K562 (cell line): ENCODE measurements at regions not wholly inside any gene's neighbourhood (a gene's known extent, or its start where the extent isn't known, plus 50 kb on each side); places are given as distances from the start of the nearest gene placed in this dataset.
A peak's percentile ranks its signal among the peaks of the same experiment; 100 is the strongest.

Experiments
- ATAC-seq: fragments of 200-7000 bp; cut with Tn5 transposase; 3 replicates; pipeline ENCODE4 v1.9.1; 2020; ENCODE audit warnings: moderate library complexity
- BruUV-seq: library from RNA; stranded (reverse); fragments of 400-500 nt; replicated peaks from 2 replicates; lab custom pipeline; 2021; lab: Mats Ljungman, UMichigan
- CTCF ChIA-PET: fragments of 300-600 bp; formaldehyde crosslinking; extraction: SDS; loops from one replicate; lab custom pipeline; 2021; ENCODE audit warnings: low intra/inter-chr PET ratio; lab: Yijun Ruan, JAX
- POLR2A ChIA-PET: fragments of 300-600, 350-650 bp; sonication (Branson Sonifier 250); formaldehyde crosslinking; extraction: SDS; loops from one replicate; lab custom pipeline; 2021; ENCODE audit warnings: antibody characterized with exemption, inconsistent platforms; lab: Yijun Ruan, JAX
- DNase-seq, 4 experiments: peaks; one replicate each; pipeline versions ENCODE4 v3.0.0 to v3.0.0-alpha.2; 2011 to 2018; ENCODE audit warnings: low spot score in 3 of 4, mixed read lengths in 3 of 4; ENCODE audit errors: extremely low read depth in 1 of 4
- FAIRE-seq: peaks from 2 replicates; lab custom pipeline; 2011; peaks lifted over from hg19 to GRCh38; lab: Jason Lieb, UNC
- H2AFZ ChIP-seq: 2 replicates; pipeline ENCODE4 v1.6.0; 2011; ENCODE audit warnings: low read depth, low read length, control low read depth, inconsistent platforms
- H3K27ac ChIP-seq: fragments of 200-600 bp; 3 replicates; pipeline ENCODE4 v1.8.0; 2011; ENCODE audit warnings: low read depth, mild to moderate bottlenecking, control low read depth, inconsistent platforms, low read length, moderate library complexity, mixed read lengths; ENCODE audit errors: extremely low read depth
- H3K27me3 ChIP-seq, 2 experiments: fragments of 300-600 bp in 1 of 2; 2 replicates in 1 of 2; 3 replicates in 1 of 2; pipeline versions ENCODE4 v1.6.0 to v1.8.0; 2011; ENCODE audit warnings: inconsistent platforms in 2 of 2, low read length in 2 of 2, mild to moderate bottlenecking in 1 of 2, mixed read lengths in 1 of 2, moderate library complexity in 1 of 2; ENCODE audit not compliant: control insufficient read depth in 2 of 2, insufficient read depth in 2 of 2
- H3K36me3 ChIP-seq: fragments of 300-600 bp; 3 replicates; pipeline ENCODE4 v1.8.0; 2011; ENCODE audit warnings: mild to moderate bottlenecking, low read length, inconsistent platforms; ENCODE audit not compliant: control insufficient read depth, insufficient read depth
- H3K4me1 ChIP-seq, 2 experiments: fragments of 200-600 bp in 1 of 2; replicated peaks in 1 of 2; 2 replicates in 1 of 2; 3 replicates in 1 of 2; pipeline versions ENCODE4 v1.5.1 to v1.8.0; 2011; ENCODE audit warnings: inconsistent platforms in 2 of 2, low read length in 2 of 2, mild to moderate bottlenecking in 1 of 2, mixed read lengths in 1 of 2, moderate library complexity in 1 of 2; ENCODE audit not compliant: control insufficient read depth in 2 of 2, insufficient read depth in 2 of 2
- H3K4me2 ChIP-seq: 2 replicates; pipeline ENCODE4 v1.6.1; 2011; ENCODE audit warnings: low read length, control low read depth, inconsistent platforms, mixed read lengths; ENCODE audit not compliant: insufficient read depth
- H3K4me3 ChIP-seq: fragments of 200-600 bp; sonication (generic), shearing (Covaris generic); 2 replicates; pipeline ENCODE4 v1.5.1; 2016; ENCODE audit warnings: control low read depth, inconsistent platforms
- H3K79me2 ChIP-seq: fragments of 200-600 bp; 3 replicates; pipeline ENCODE4 v1.8.0; 2011; ENCODE audit warnings: low read length, inconsistent platforms; ENCODE audit not compliant: control insufficient read depth, insufficient read depth
- H3K9ac ChIP-seq, 2 experiments: 2 replicates each; pipeline versions ENCODE4 v1.6.0 to v1.6.1; 2011; ENCODE audit warnings: low read depth in 2 of 2, low read length in 2 of 2, control low read depth in 1 of 2, inconsistent platforms in 1 of 2, mild to moderate bottlenecking in 1 of 2, mixed read lengths in 1 of 2; ENCODE audit not compliant: insufficient read depth in 1 of 2
- H3K9me1 ChIP-seq: one replicate; pipeline ENCODE4 v1.6.0; 2011; ENCODE audit warnings: inconsistent platforms, mild to moderate bottlenecking, low read length, moderate library complexity; ENCODE audit not compliant: control insufficient read depth, insufficient read depth
- H3K9me3 ChIP-seq: replicated peaks from 2 replicates; pipeline ENCODE4 v1.5.1; 2011; ENCODE audit warnings: low read depth, low read length, inconsistent platforms; ENCODE audit not compliant: control insufficient read depth, insufficient read depth
- H4K20me1 ChIP-seq: replicated peaks from 2 replicates; pipeline ENCODE4 v1.6.1; 2011; ENCODE audit warnings: low read length, inconsistent platforms, mixed read lengths; ENCODE audit not compliant: control insufficient read depth, insufficient read depth
- ARNT ChIP-seq, 2 experiments: fragments of 450-650 bp; IDR thresholded peaks; 2 replicates each; pipeline ENCODE4 v1.6.1; 2016; ENCODE audit warnings: mild to moderate bottlenecking in 1 of 2
- ASH1L ChIP-seq: fragments of 450-650 bp; IDR thresholded peaks from 2 replicates; pipeline ENCODE4 v1.6.1; 2018; ENCODE audit warnings: borderline replicate concordance, mild to moderate bottlenecking, low read depth; ENCODE audit not compliant: partially characterized antibody
- CCNT2 ChIP-seq: IDR thresholded peaks from 2 replicates; pipeline ENCODE4 v1.6.1; 2011; ENCODE audit warnings: borderline replicate concordance, low read depth, mild to moderate bottlenecking, moderate library complexity, mixed read lengths, low read length; ENCODE audit not compliant: insufficient read length; ENCODE audit errors: extremely low read depth
- MAFF ChIP-seq: IDR thresholded peaks from 2 replicates; pipeline ENCODE4 v1.6.1; 2012; ENCODE audit warnings: low read length, improper control_type of control experiment
- MAFG ChIP-seq: fragments of 450-650 bp; conservative IDR thresholded peaks from 2 replicates; pipeline ENCODE4 v1.6.1; 2016; ENCODE audit warnings: missing genetic modification characterization, missing compliant biosample characterization
- PRDM10 ChIP-seq: fragments of 450-650 bp; IDR thresholded peaks from 2 replicates; pipeline ENCODE4 v1.6.1; 2018; ENCODE audit not compliant: partially characterized antibody
- RAD51 ChIP-seq: fragments of 450-650 bp; IDR thresholded peaks from 2 replicates; pipeline ENCODE4 v1.7.1; 2016; ENCODE audit warnings: low read depth, mild to moderate bottlenecking, borderline replicate concordance
- SMARCA5 ChIP-seq: fragments of 450-650 bp; IDR thresholded peaks from 2 replicates; pipeline ENCODE4 v1.6.1; 2016
- ZBTB11 ChIP-seq, 3 experiments: fragments of 200-800 bp in 1 of 3; fragments of 250-450 bp in 1 of 3; fragments of 450-650 bp in 1 of 3; sonication (Bioruptor Pico) in 1 of 3; sonication (Bioruptor generic) in 1 of 3; formaldehyde crosslinking in 1 of 3; IDR thresholded peaks; 2 replicates each; pipeline versions ENCODE4 v1.6.1 to v1.8.0; 2016 to 2022; ENCODE audit warnings: mild to moderate bottlenecking in 2 of 3, missing genetic modification characterization in 2 of 3, missing compliant biosample characterization in 1 of 3, moderate library complexity in 1 of 3
- ZBTB34 ChIP-seq: fragments of 250-450 bp; sonication (Bioruptor Pico); IDR thresholded peaks from 2 replicates; pipeline ENCODE4 v1.8.0; 2021; ENCODE audit warnings: mild to moderate bottlenecking, moderate library complexity
- ZNF644 ChIP-seq: fragments of 200-800 bp; sonication (Bioruptor generic); IDR thresholded peaks from 2 replicates; pipeline ENCODE4 v1.6.1; 2016; ENCODE audit warnings: low read depth, missing genetic modification characterization, missing compliant biosample characterization
- ZNF785 ChIP-seq: fragments of 250-450 bp; sonication (Bioruptor Pico); IDR thresholded peaks from 2 replicates; pipeline ENCODE4 v1.4.0; 2020; ENCODE audit warnings: mild to moderate bottlenecking
- in situ Hi-C: fragments of 300-500 bp; cut with MboI; formaldehyde crosslinking; loops from 4 replicates; pipeline ENCODE4 v1.15.0; 2018; ENCODE audit warnings: inconsistent platforms, mixed read lengths
- intact Hi-C: fragments of 100-400 bp; cut with micrococcal nuclease; formaldehyde crosslinking; loops from 2 replicates; pipeline ENCODE4 v1.14.2; 2022

GRCh38 chr11:86177302-86177701, 67.3 kb upstream of the EED start:
- no peaks in the 10 kb centered on the region; a peak in 1 of 5 replicates for H3K27me3 ChIP-seq
- peak in 2 of 4 experiments; percentile 50 to 64 for DNase-seq
- in situ Hi-C loops: no loop called here
- H3K9me1 ChIP-seq: peaks cover 4% of the 10 kb centered on the region
- peak overlapping the region; percentile 52 for H2AFZ ChIP-seq
- FAIRE-seq: no peak
- H3K4me1 ChIP-seq: peaks cover 57 to 90% of the 10 kb centered on the region in 2 experiments
- no peaks in the 10 kb centered on the region; the same call in 2 of the 3 replicates for H3K36me3 ChIP-seq
- CTCF ChIA-PET: no interaction called here
- ATAC-seq: peak; percentile 28
- peaks cover 3% of the 10 kb centered on the region; the same call in 1 of the 2 replicates for H3K9me3 ChIP-seq
- H4K20me1 ChIP-seq: no peaks in the 10 kb centered on the region
- H3K79me2 ChIP-seq: peaks cover 3% of the 10 kb centered on the region; the same call in 1 of the 3 replicates
- peak overlapping the region; percentile 32 to 67; a peak in 3 of 4 replicates for H3K9ac ChIP-seq
- peak overlapping the region; percentile 15; the same call in 1 of the 2 replicates for H3K4me2 ChIP-seq
- peak overlapping the region; percentile 81 for H3K27ac ChIP-seq
- H3K4me3 ChIP-seq: no peak overlapping the region
- no TSS peak for BruUV-seq
- intact Hi-C loops: loop anchor here (2.0 to 10.0 kb wide), 3 partner anchors 19 to 513 kb away; partner anchors contain the start of gene CREBZF
- POLR2A ChIA-PET: interaction anchor here (0.7 to 2.2 kb wide), 6 partner anchors 10 to 161 kb away, joined by 3 to 14 read pairs (median 5); no protein-coding TSS in a partner anchor
- TF ChIP-seq MAFF (peak; percentile 52), MAFG (peak; percentile 79), RAD51 (peak; percentile 89), ZBTB11 (CRISPR knock-in tag; IDR thresholded peaks at IDR 0.05) (peak in 1 of 3 experiments; percentile 40; a peak in 1 of 6 replicates), ZNF785 (CRISPR knock-in tag) (no peak), ARNT (IDR thresholded peaks at IDR 0.05) (no peak; a peak in 1 of 4 replicates), ZNF644 (no peak), SMARCA5 (no peak), CCNT2 (no peak), ZBTB34 (0 out of 2 replicates have a peak, but pooled peaks have one; percentile 2), PRDM10 (peak; percentile 18), ASH1L (no peak)
